ENCODE measurements at regions not wholly inside any gene's neighbourhood (a gene's known extent, or its start where the extent isn't known, plus 50 kb on each side); places are given as distances from the start of the nearest gene placed in this dataset.
A peak's percentile ranks its signal among the peaks of the same experiment; 100 is the strongest.

GRCh38 chr5:39577529-39577928 is 152.7 kb upstream of the DAB2 start:
- ChIA-PET CTCF (interaction anchor here (0.6 to 1.6 kb wide), 10 partner anchors 10 to 202 kb away, joined by 3 to 7 read pairs (median 4); no protein-coding TSS in a partner anchor), POLR2A (no interaction called here)
- Mint-ChIP-seq H3K4me1 (ENCODE audit: insufficient read depth, unreplicated experiment) (peaks cover 5% of the 10 kb centered on the region), H3K9me3 (ENCODE audit: unreplicated experiment) (no peaks in the 10 kb centered on the region), H3K27me3 (ENCODE audit: insufficient read depth, unreplicated experiment) (no peaks in the 10 kb centered on the region), H3K36me3 (ENCODE audit: insufficient read depth, unreplicated experiment) (no peaks in the 10 kb centered on the region), H3K27ac (ENCODE audit: low read depth, unreplicated experiment) (no peak overlapping the region), H3K4me3 (ENCODE audit: unreplicated experiment) (no peak overlapping the region)
- TF ChIP-seq CTCF (IDR thresholded peaks at IDR 0.05; ENCODE audit: unreplicated experiment) = no peak
- intact Hi-C loops (cut with micrococcal nuclease) = no loop called here
- no TSS peak for BruUV-seq (replicated peaks)
- no peak for DNase-seq (ENCODE audit: unreplicated experiment)

DNA sequence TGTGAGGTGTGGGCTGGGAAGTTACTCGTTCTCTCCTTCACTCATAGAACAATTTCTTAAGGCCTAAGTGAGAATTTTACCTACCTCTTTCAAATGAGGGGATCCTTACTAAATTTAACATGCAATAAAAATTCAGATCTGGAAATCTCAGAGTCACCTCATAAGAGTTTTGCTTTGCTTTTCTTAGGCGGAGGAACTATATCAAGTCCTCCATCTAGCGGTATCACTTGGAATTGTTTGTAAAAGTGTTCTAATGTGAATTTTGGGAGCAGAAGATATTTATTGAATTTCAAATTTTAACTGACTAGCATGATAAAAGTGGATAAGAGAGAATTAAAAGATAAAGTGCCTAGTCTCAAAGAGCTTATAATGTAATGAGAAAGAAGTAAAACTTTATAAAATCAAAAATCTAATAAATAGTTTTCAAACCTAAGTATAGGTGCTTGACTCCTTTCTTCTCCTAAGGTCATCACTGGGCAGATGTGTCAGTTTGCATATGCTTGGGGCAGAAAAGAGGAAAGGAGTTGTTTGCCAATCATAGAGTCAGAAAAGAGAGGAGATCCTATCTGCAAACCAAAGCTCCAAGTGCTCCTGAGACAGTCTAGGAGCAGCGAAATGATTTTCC is 145.7 kb upstream of the DAB2 start:
- Mint-ChIP-seq H3K27me3 (ENCODE audit: insufficient read depth, unreplicated experiment) (no peaks in the 10 kb centered on the region), H3K27ac (ENCODE audit: low read depth, unreplicated experiment) (no peak overlapping the region), H3K9me3 (ENCODE audit: unreplicated experiment) (no peaks in the 10 kb centered on the region), H3K4me3 (ENCODE audit: unreplicated experiment) (no peak overlapping the region), H3K4me1 (ENCODE audit: insufficient read depth, unreplicated experiment) (no peaks in the 10 kb centered on the region), H3K36me3 (ENCODE audit: insufficient read depth, unreplicated experiment) (no peaks in the 10 kb centered on the region)
- intact Hi-C loops (cut with micrococcal nuclease) = loop anchor here (1.0 to 5.0 kb wide), 3 partner anchors 194 to 423 kb away; partner anchors contain the start of gene FYB1
- peak; percentile 44 for DNase-seq (ENCODE audit: unreplicated experiment)
- ChIA-PET CTCF (interaction anchor here (0.5 to 12.1 kb wide), 22 partner anchors 10 to 1464 kb away, joined by 3 to 134 read pairs (median 4); no protein-coding TSS in a partner anchor), POLR2A (interaction anchor here (0.7 to 1.5 kb wide), 3 partner anchors 157 to 200 kb away, joined by 3 to 4 read pairs (median 3); no protein-coding TSS in a partner anchor)
- peak; percentile 64 for TF ChIP-seq CTCF (IDR thresholded peaks at IDR 0.05; ENCODE audit: unreplicated experiment)
- no TSS peak for BruUV-seq (replicated peaks)

DNA sequence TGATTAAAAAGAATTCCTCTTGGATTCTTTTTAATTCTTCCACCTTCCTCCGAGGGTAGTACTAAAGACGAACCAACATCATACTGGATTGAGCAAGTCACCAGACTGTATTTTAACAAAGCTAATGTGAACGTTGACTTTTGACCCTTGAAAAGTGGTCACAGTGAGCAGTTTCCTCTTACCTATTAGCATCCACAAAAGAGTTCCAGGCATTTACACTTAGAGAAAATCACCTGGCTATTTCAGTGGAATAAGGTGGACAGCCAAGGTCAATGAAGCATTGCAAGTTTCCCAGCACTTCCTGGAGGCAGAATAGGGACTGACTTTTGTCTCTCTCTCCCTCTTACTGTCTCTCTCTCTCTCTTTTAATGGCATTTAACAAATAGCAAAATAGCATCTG is 145.1 kb upstream of the DAB2 start:
- TF ChIP-seq CTCF (IDR thresholded peaks at IDR 0.05; ENCODE audit: unreplicated experiment) = no peak
- POLR2A ChIA-PET = interaction anchor here (0.7 to 1.5 kb wide), 2 partner anchors 193 to 199 kb away, joined by 3 read pairs; no protein-coding TSS in a partner anchor
- H3K9me3 Mint-ChIP-seq (ENCODE audit: unreplicated experiment) = no peaks in the 10 kb centered on the region
- H3K36me3 Mint-ChIP-seq (ENCODE audit: insufficient read depth, unreplicated experiment) = no peaks in the 10 kb centered on the region
- no peak for DNase-seq (ENCODE audit: unreplicated experiment)
- no peaks in the 10 kb centered on the region for H3K27me3 Mint-ChIP-seq (ENCODE audit: insufficient read depth, unreplicated experiment)
- H3K4me1 Mint-ChIP-seq (ENCODE audit: insufficient read depth, unreplicated experiment) = no peaks in the 10 kb centered on the region
- no TSS peak for BruUV-seq (replicated peaks)
- CTCF ChIA-PET = interaction anchor here (0.5 to 12.1 kb wide), 6 partner anchors 11 to 1463 kb away, joined by 3 to 134 read pairs (median 5); no protein-coding TSS in a partner anchor
- intact Hi-C loops (cut with micrococcal nuclease) = loop anchor here (1.0 to 5.0 kb wide), 3 partner anchors 194 to 423 kb away; partner anchors contain the start of gene FYB1
- H3K27ac Mint-ChIP-seq (ENCODE audit: low read depth, unreplicated experiment) = no peak overlapping the region
- H3K4me3 Mint-ChIP-seq (ENCODE audit: unreplicated experiment) = no peak overlapping the region

DNA sequence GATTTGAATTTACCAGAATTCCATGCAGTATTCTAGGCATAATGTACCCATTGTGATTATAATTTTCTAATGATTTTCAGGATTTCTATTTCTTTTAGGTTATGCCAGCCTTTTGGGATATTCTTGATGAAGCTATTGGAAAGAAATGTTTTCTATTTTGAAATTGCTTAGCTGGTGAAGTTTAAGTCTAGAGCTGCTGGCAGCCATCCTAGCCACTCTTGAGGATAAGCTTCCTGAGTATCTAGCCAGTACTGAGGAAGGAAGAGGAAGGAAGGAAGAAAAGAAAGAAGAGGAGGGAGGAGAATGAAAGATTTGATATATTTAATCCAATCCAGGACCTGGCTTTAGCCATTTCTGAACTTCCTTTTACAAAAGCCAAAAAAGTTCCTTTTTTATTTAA is 142.1 kb upstream of the DAB2 start:
- H3K27ac Mint-ChIP-seq (ENCODE audit: low read depth, unreplicated experiment) = no peak overlapping the region
- ChIA-PET CTCF (interaction anchor here (1.0 to 12.1 kb wide), 5 partner anchors 11 to 1253 kb away, joined by 4 to 134 read pairs (median 7); no protein-coding TSS in a partner anchor), POLR2A (no interaction called here)
- no peak for DNase-seq (ENCODE audit: unreplicated experiment)
- no peaks in the 10 kb centered on the region for H3K36me3 Mint-ChIP-seq (ENCODE audit: insufficient read depth, unreplicated experiment)
- H3K4me3 Mint-ChIP-seq (ENCODE audit: unreplicated experiment) = no peak overlapping the region
- no peaks in the 10 kb centered on the region for H3K4me1 Mint-ChIP-seq (ENCODE audit: insufficient read depth, unreplicated experiment)
- no peak for TF ChIP-seq CTCF (IDR thresholded peaks at IDR 0.05; ENCODE audit: unreplicated experiment)
- no TSS peak for BruUV-seq (replicated peaks)
- H3K9me3 Mint-ChIP-seq (ENCODE audit: unreplicated experiment) = no peaks in the 10 kb centered on the region
- H3K27me3 Mint-ChIP-seq (ENCODE audit: insufficient read depth, unreplicated experiment) = no peaks in the 10 kb centered on the region
- intact Hi-C loops (cut with micrococcal nuclease) = no loop called here

All from MCF 10A (cell line).